T-helper 2 cell treated with Interferon-gamma antibody and Interleukin-4, amounts not matched to agents 5 μg/mL and 100 μg/mL, for 36 hours (primary cell): ENCODE measurements at regions not wholly inside any gene's neighbourhood (a gene's known extent, or its start where the extent isn't known, plus 50 kb on each side); places are given as distances from the start of the nearest gene placed in this dataset.
"Not testable (repeated sequence)": the region's sequence is repeated elsewhere in the genome, so short reads cannot be mapped to it uniquely, and the experiment has no call there.

Source experiments
- DNase-seq: peaks from one replicate; pipeline ENCODE4 v3.0.0; 2021; ENCODE audit warnings: low spot score
- H3K27ac Mint-ChIP-seq: one replicate; pipeline ENCODE4 v1.8.0; 2021; ENCODE audit warnings: mild to moderate bottlenecking, mixed read lengths
- H3K27me3 Mint-ChIP-seq: one replicate; pipeline ENCODE4 v1.8.0; 2021; ENCODE audit warnings: low read depth, mixed read lengths
- H3K36me3 Mint-ChIP-seq: one replicate; pipeline ENCODE4 v1.8.0; 2021; ENCODE audit warnings: low read depth, mixed read lengths
- H3K4me1 Mint-ChIP-seq: one replicate; pipeline ENCODE4 v1.8.0; 2021; ENCODE audit warnings: low read depth, mixed read lengths
- H3K4me3 Mint-ChIP-seq: one replicate; pipeline ENCODE4 v1.8.0; 2022; ENCODE audit warnings: mild to moderate bottlenecking, moderate library complexity, mixed read lengths
- H3K9me3 Mint-ChIP-seq: one replicate; pipeline ENCODE4 v1.8.0; 2021; ENCODE audit warnings: mixed read lengths

GRCh38 chr1:121016182-121017028 lies 126.8 kb downstream of the PPIAL4A start:
- H3K27ac Mint-ChIP-seq, result peak overlapping the region; percentile 76
- H3K4me3 Mint-ChIP-seq, result not testable (repeated sequence)

GRCh38 chr1:121019715-121020349 lies 130.3 kb downstream of the PPIAL4A start:
- H3K27ac Mint-ChIP-seq, H3K27me3 Mint-ChIP-seq, H3K4me3 Mint-ChIP-seq, DNase-seq, H3K36me3 Mint-ChIP-seq, H3K4me1 Mint-ChIP-seq, H3K9me3 Mint-ChIP-seq: not testable (repeated sequence)

More at GRCh38 chr1:121016182-121017028, 126.8 kb downstream of the PPIAL4A start:
- H3K36me3 Mint-ChIP-seq, H3K4me1 Mint-ChIP-seq, H3K9me3 Mint-ChIP-seq, H3K27me3 Mint-ChIP-seq: not testable (repeated sequence)
- peak; percentile 39 for DNase-seq

GRCh38 chr1:121020350-121021236 lies 131.0 kb downstream of the PPIAL4A start:
- peak; percentile 42 for DNase-seq
- H3K9me3 Mint-ChIP-seq, H3K4me1 Mint-ChIP-seq, H3K36me3 Mint-ChIP-seq, H3K27me3 Mint-ChIP-seq: not testable (repeated sequence)
- H3K27ac Mint-ChIP-seq, result peak overlapping the region; percentile 63
- H3K4me3 Mint-ChIP-seq, result peak overlapping the region; percentile 48

- H3K4me3 Mint-ChIP-seq, H3K4me1 Mint-ChIP-seq, H3K27me3 Mint-ChIP-seq, H3K9me3 Mint-ChIP-seq, H3K27ac Mint-ChIP-seq, DNase-seq, H3K36me3 Mint-ChIP-seq: not testable (repeated sequence)
Observed at GRCh38 chr1:121021716-121022115, 132.1 kb downstream of the PPIAL4A start.

- H3K4me1 Mint-ChIP-seq, H3K27ac Mint-ChIP-seq: not testable (repeated sequence)
Observed at GRCh38 chr1:121032878-121033494, 143.4 kb downstream of the PPIAL4A start.

GRCh38 chr1:121036792-121037191 lies 147.2 kb downstream of the PPIAL4A start:
- H3K4me1 Mint-ChIP-seq, H3K36me3 Mint-ChIP-seq, DNase-seq, H3K9me3 Mint-ChIP-seq, H3K27me3 Mint-ChIP-seq, H3K4me3 Mint-ChIP-seq, H3K27ac Mint-ChIP-seq: not testable (repeated sequence)

More at GRCh38 chr1:121032878-121033494, 143.4 kb downstream of the PPIAL4A start:
- H3K27me3 Mint-ChIP-seq, DNase-seq, H3K9me3 Mint-ChIP-seq, H3K4me3 Mint-ChIP-seq, H3K36me3 Mint-ChIP-seq: not testable (repeated sequence)

- H3K9me3 Mint-ChIP-seq, H3K36me3 Mint-ChIP-seq, H3K4me3 Mint-ChIP-seq, H3K27me3 Mint-ChIP-seq, DNase-seq, H3K27ac Mint-ChIP-seq, H3K4me1 Mint-ChIP-seq: not testable (repeated sequence)
Observed at GRCh38 chr1:121040974-121041373, 143.2 kb downstream of the FAM72B start.

- H3K4me3 Mint-ChIP-seq, H3K4me1 Mint-ChIP-seq, H3K9me3 Mint-ChIP-seq: not testable (repeated sequence)
Observed at GRCh38 chr1:121041497-121041896, 142.6 kb downstream of the FAM72B start.

GRCh38 chr1:121042882-121043281 lies 141.3 kb downstream of the FAM72B start:
- H3K4me3 Mint-ChIP-seq, H3K36me3 Mint-ChIP-seq, H3K9me3 Mint-ChIP-seq, H3K4me1 Mint-ChIP-seq, DNase-seq, H3K27me3 Mint-ChIP-seq, H3K27ac Mint-ChIP-seq: not testable (repeated sequence)

More at GRCh38 chr1:121041497-121041896, 142.6 kb downstream of the FAM72B start:
- not testable (repeated sequence) for DNase-seq, H3K27me3 Mint-ChIP-seq, H3K36me3 Mint-ChIP-seq, H3K27ac Mint-ChIP-seq

- DNase-seq, H3K36me3 Mint-ChIP-seq, H3K27ac Mint-ChIP-seq, H3K4me1 Mint-ChIP-seq, H3K9me3 Mint-ChIP-seq: not testable (repeated sequence)
- H3K27me3 Mint-ChIP-seq, result peaks cover 12% of the 10 kb centered on the region
- H3K4me3 Mint-ChIP-seq, result peak overlapping the region; percentile 36
Observed at GRCh38 chr1:121048293-121048752, 135.8 kb downstream of the FAM72B start.

- not testable (repeated sequence) for H3K27ac Mint-ChIP-seq, H3K9me3 Mint-ChIP-seq, H3K4me1 Mint-ChIP-seq, H3K36me3 Mint-ChIP-seq, DNase-seq
- Mint-ChIP-seq H3K27me3 (peaks cover 12% of the 10 kb centered on the region), H3K4me3 (peak overlapping the region; percentile 36)
Observed at GRCh38 chr1:121048769-121049443, 135.2 kb downstream of the FAM72B start.

GRCh38 chr1:121050097-121050496 lies 134.0 kb downstream of the FAM72B start:
- not testable (repeated sequence) for H3K4me1 Mint-ChIP-seq, H3K36me3 Mint-ChIP-seq, H3K27ac Mint-ChIP-seq, DNase-seq, H3K4me3 Mint-ChIP-seq, H3K9me3 Mint-ChIP-seq
- peaks cover 12% of the 10 kb centered on the region for H3K27me3 Mint-ChIP-seq

GRCh38 chr1:121051161-121051790 lies 132.9 kb downstream of the FAM72B start:
- H3K4me1 Mint-ChIP-seq, H3K9me3 Mint-ChIP-seq, H3K27ac Mint-ChIP-seq, DNase-seq, H3K36me3 Mint-ChIP-seq: not testable (repeated sequence)
- Mint-ChIP-seq H3K4me3 (peak overlapping the region; percentile 21), H3K27me3 (peaks cover 15% of the 10 kb centered on the region)
